ENCODE measurements at regions not wholly inside any gene's neighbourhood (a gene's known extent, or its start where the extent isn't known, plus 50 kb on each side); places are given as distances from the start of the nearest gene placed in this dataset.
"Not testable (repeated sequence)": the region's sequence is repeated elsewhere in the genome, so short reads cannot be mapped to it uniquely, and the experiment has no call there.

DNA sequence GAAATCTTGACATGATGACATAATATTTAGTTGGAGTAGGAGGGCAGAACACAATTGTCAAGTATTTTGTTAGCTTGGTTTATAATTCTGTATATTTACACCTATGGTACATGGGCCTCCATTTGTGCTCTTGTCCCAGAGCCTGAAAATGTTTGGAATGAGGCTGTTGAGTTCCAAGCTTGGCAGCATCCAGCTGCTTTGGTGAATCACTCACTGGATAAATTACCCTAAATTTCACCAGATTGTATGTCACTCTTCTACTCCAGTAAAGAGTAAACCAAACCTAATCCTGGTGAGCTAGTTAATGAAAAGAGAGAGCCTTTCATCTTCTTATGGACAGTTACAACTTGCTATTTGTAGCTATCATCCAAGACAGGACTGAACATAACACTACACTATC lies 928.7 kb downstream of the DIPK2A start:
- no peaks in the 10 kb centered on the region; the same call in 1 of the 2 replicates for H3K9me3 ChIP-seq (ENCODE audit: insufficient read depth, low read length)
- H3K36me3 ChIP-seq (ENCODE audit: insufficient read depth, insufficient read length, low read length), result no peaks in the 10 kb centered on the region
- no peak for DNase-seq (ENCODE audit: low read depth, low spot score)
- H3K4me3 ChIP-seq (ENCODE audit: insufficient read length, low read depth), result no peak overlapping the region
- H3K9ac ChIP-seq (ENCODE audit: insufficient read length, low read depth), result no peak overlapping the region
- H3K4me1 ChIP-seq (ENCODE audit: insufficient read depth, insufficient read length), result no peaks in the 10 kb centered on the region
- TF ChIP-seq SUZ12 (IDR thresholded peaks at IDR 0.05; ENCODE audit: extremely low read depth, insufficient read depth, insufficient read length) (no peak), YY1 (IDR thresholded peaks at IDR 0.05; ENCODE audit: insufficient read depth, insufficient read length) (no peak)
- no peaks in the 10 kb centered on the region for H3K27me3 ChIP-seq (ENCODE audit: insufficient read depth, insufficient read length)

GRCh38 chr3:144907581-144907980 lies 936.0 kb downstream of the DIPK2A start:
- not testable (repeated sequence) for H3K9me3 ChIP-seq (ENCODE audit: insufficient read depth, low read length); H3K4me3 ChIP-seq (ENCODE audit: insufficient read length, low read depth); H3K4me1 ChIP-seq (ENCODE audit: insufficient read depth, insufficient read length); DNase-seq (ENCODE audit: low read depth, low spot score); H3K27me3 ChIP-seq (ENCODE audit: insufficient read depth, insufficient read length); H3K9ac ChIP-seq (ENCODE audit: insufficient read length, low read depth); H3K36me3 ChIP-seq (ENCODE audit: insufficient read depth, insufficient read length, low read length)

GRCh38 chr3:144912968-144913367 lies 941.3 kb downstream of the DIPK2A start:
- Histone ChIP-seq H3K36me3 (ENCODE audit: insufficient read depth, insufficient read length, low read length) (no peaks in the 10 kb centered on the region), H3K9me3 (ENCODE audit: insufficient read depth, low read length) (peaks cover 7% of the 10 kb centered on the region; the same call in 1 of the 2 replicates), H3K27me3 (ENCODE audit: insufficient read depth, insufficient read length) (no peaks in the 10 kb centered on the region), H3K4me1 (ENCODE audit: insufficient read depth, insufficient read length) (no peaks in the 10 kb centered on the region), H3K4me3 (ENCODE audit: insufficient read length, low read depth) (no peak overlapping the region), H3K9ac (ENCODE audit: insufficient read length, low read depth) (no peak overlapping the region)
- TF ChIP-seq YY1 (IDR thresholded peaks at IDR 0.05; ENCODE audit: insufficient read depth, insufficient read length), result no peak
- TF ChIP-seq ZNF274 (IDR thresholded peaks at IDR 0.05; ENCODE audit: low read depth, low read length), result no peak
- TF ChIP-seq SUZ12 (IDR thresholded peaks at IDR 0.05; ENCODE audit: extremely low read depth, insufficient read depth, insufficient read length), result no peak
- no peak for DNase-seq (ENCODE audit: low read depth, low spot score)

DNA sequence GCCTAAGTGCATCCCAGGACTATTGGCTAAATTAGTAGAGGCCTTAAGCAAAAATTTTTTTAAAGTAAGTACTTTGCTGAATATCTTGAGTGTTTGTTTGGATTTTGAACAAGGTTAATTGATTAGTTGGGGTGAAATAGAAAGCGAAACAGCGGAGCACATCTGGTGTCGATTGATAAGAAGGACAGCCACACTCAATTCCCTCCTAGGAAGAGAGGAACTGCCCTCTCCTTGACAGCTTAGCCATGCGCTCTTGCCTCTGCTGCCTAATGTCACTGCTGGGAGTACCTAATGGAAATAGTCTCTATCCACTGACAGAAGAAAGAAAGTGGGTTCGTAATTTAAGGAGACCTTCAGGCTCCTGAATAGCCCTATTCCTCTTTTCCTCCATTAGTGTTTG lies 943.6 kb downstream of the DIPK2A start:
- DNase-seq (ENCODE audit: low read depth, low spot score), result no peak
- Histone ChIP-seq H3K4me1 (ENCODE audit: insufficient read depth, insufficient read length) (no peaks in the 10 kb centered on the region), H3K27me3 (ENCODE audit: insufficient read depth, insufficient read length) (no peaks in the 10 kb centered on the region), H3K9ac (ENCODE audit: insufficient read length, low read depth) (no peak overlapping the region), H3K36me3 (ENCODE audit: insufficient read depth, insufficient read length, low read length) (no peaks in the 10 kb centered on the region), H3K9me3 (ENCODE audit: insufficient read depth, low read length) (no peaks in the 10 kb centered on the region), H3K4me3 (ENCODE audit: insufficient read length, low read depth) (no peak overlapping the region)
- TF ChIP-seq ZNF274 (IDR thresholded peaks at IDR 0.05; ENCODE audit: low read depth, low read length), result no peak

DNA sequence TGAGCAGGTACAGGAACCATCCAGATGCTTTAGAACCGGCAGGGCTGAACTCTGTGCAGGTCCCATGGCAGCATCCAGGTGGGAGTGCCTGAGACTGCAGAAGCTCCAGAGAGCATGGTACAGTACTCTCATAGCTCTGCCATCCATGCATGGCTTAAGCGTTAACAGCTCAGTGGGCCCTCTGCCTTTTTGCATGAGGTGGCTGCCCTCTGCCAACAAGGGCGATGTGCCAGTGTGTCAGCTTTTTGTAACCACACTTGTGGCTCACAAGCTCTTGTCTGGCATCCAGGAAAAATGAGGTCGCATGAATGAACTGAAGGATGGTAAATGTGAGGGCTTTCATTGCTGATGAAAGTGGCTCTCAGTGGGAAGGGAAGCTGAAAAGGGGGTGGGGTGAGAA lies 950.1 kb downstream of the DIPK2A start:
- no peak overlapping the region for H3K4me3 ChIP-seq (ENCODE audit: insufficient read length, low read depth)
- H3K4me1 ChIP-seq (ENCODE audit: insufficient read depth, insufficient read length), result no peaks in the 10 kb centered on the region
- no peaks in the 10 kb centered on the region for H3K9me3 ChIP-seq (ENCODE audit: insufficient read depth, low read length)
- no peak overlapping the region for H3K9ac ChIP-seq (ENCODE audit: insufficient read length, low read depth)
- no peaks in the 10 kb centered on the region for H3K36me3 ChIP-seq (ENCODE audit: insufficient read depth, insufficient read length, low read length)
- no peak for DNase-seq (ENCODE audit: low read depth, low spot score)
- TF ChIP-seq SUZ12 (IDR thresholded peaks at IDR 0.05; ENCODE audit: extremely low read depth, insufficient read depth, insufficient read length) (no peak), YY1 (IDR thresholded peaks at IDR 0.05; ENCODE audit: insufficient read depth, insufficient read length) (no peak), ZNF274 (IDR thresholded peaks at IDR 0.05; ENCODE audit: low read depth, low read length) (no peak)
- no peaks in the 10 kb centered on the region for H3K27me3 ChIP-seq (ENCODE audit: insufficient read depth, insufficient read length)

DNA sequence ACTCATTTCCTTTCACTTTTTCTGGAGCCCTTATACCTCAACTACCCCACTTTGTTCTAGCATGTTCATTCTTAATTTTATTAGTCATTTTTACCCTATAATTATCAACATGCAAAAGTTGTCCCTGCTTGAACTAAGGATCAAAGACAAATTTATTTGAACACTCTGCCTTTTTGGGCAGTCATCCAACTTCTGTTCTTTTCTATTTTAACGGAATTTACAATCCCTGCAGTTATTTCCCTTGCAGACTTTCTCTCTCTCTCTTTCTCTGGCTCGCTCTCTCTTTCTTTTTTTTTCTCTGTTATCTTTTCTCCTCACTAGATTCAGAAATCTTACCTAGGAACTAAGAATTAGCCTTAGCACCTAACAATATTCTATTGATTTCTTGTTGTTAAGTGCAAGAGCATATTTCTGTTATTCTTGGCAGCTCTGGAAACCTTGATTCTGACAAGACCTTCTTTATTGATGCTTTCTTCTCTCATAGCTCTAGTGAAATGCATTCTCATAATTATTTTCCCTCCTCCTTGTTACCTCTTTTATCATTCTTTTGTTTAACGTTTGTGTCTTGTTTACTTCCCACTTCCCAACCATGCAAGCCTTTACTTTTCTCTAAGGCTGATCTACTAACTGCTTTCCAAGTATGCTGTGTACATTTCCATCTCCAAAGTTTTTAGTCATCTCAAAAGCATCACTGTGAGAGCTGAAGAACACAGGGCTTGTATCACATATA lies 951.6 kb downstream of the DIPK2A start:
- Histone ChIP-seq H3K9ac (ENCODE audit: insufficient read length, low read depth) (no peak overlapping the region), H3K9me3 (ENCODE audit: insufficient read depth, low read length) (no peaks in the 10 kb centered on the region), H3K4me1 (ENCODE audit: insufficient read depth, insufficient read length) (no peaks in the 10 kb centered on the region), H3K27me3 (ENCODE audit: insufficient read depth, insufficient read length) (no peaks in the 10 kb centered on the region), H3K4me3 (ENCODE audit: insufficient read length, low read depth) (no peak overlapping the region), H3K36me3 (ENCODE audit: insufficient read depth, insufficient read length, low read length) (no peaks in the 10 kb centered on the region)
- TF ChIP-seq ZNF274 (IDR thresholded peaks at IDR 0.05; ENCODE audit: low read depth, low read length), result no peak
- TF ChIP-seq YY1 (IDR thresholded peaks at IDR 0.05; ENCODE audit: insufficient read depth, insufficient read length), result no peak
- no peak for TF ChIP-seq SUZ12 (IDR thresholded peaks at IDR 0.05; ENCODE audit: extremely low read depth, insufficient read depth, insufficient read length)
- no peak for DNase-seq (ENCODE audit: low read depth, low spot score)

GRCh38 chr3:144930431-144930830 lies 958.8 kb downstream of the DIPK2A start:
- H3K4me3 ChIP-seq (ENCODE audit: insufficient read length, low read depth), result no peak overlapping the region
- no peaks in the 10 kb centered on the region for H3K9me3 ChIP-seq (ENCODE audit: insufficient read depth, low read length)
- H3K9ac ChIP-seq (ENCODE audit: insufficient read length, low read depth), result no peak overlapping the region
- H3K4me1 ChIP-seq (ENCODE audit: insufficient read depth, insufficient read length), result no peaks in the 10 kb centered on the region
- DNase-seq (ENCODE audit: low read depth, low spot score), result no peak
- TF ChIP-seq ZNF274 (IDR thresholded peaks at IDR 0.05; ENCODE audit: low read depth, low read length) (no peak), YY1 (IDR thresholded peaks at IDR 0.05; ENCODE audit: insufficient read depth, insufficient read length) (no peak), SUZ12 (IDR thresholded peaks at IDR 0.05; ENCODE audit: extremely low read depth, insufficient read depth, insufficient read length) (no peak)
- H3K27me3 ChIP-seq (ENCODE audit: insufficient read depth, insufficient read length), result no peaks in the 10 kb centered on the region
- H3K36me3 ChIP-seq (ENCODE audit: insufficient read depth, insufficient read length, low read length), result no peaks in the 10 kb centered on the region

- Histone ChIP-seq H3K9ac (ENCODE audit: insufficient read length, low read depth) (no peak overlapping the region), H3K4me1 (ENCODE audit: insufficient read depth, insufficient read length) (no peaks in the 10 kb centered on the region), H3K27me3 (ENCODE audit: insufficient read depth, insufficient read length) (no peaks in the 10 kb centered on the region), H3K36me3 (ENCODE audit: insufficient read depth, insufficient read length, low read length) (no peaks in the 10 kb centered on the region), H3K9me3 (ENCODE audit: insufficient read depth, low read length) (no peaks in the 10 kb centered on the region), H3K4me3 (ENCODE audit: insufficient read length, low read depth) (no peak overlapping the region)
- TF ChIP-seq SUZ12 (IDR thresholded peaks at IDR 0.05; ENCODE audit: extremely low read depth, insufficient read depth, insufficient read length) (no peak), YY1 (IDR thresholded peaks at IDR 0.05; ENCODE audit: insufficient read depth, insufficient read length) (no peak), ZNF274 (IDR thresholded peaks at IDR 0.05; ENCODE audit: low read depth, low read length) (no peak)
- DNase-seq (ENCODE audit: low read depth, low spot score), result no peak
Measured at GRCh38 chr3:144931590-144931989, 960.0 kb downstream of the DIPK2A start.

All from NT2/D1 (cell line).